22Rv1 (cell line): ENCODE measurements at regions not wholly inside any gene's neighbourhood (a gene's known extent, or its start where the extent isn't known, plus 50 kb on each side); places are given as distances from the start of the nearest gene placed in this dataset.

Source experiments
- H3K27ac ChIP-seq: fragments of 450-650 bp; 2 replicates; pipeline ENCODE4 v1.5.1; 2017
- ZFX ChIP-seq: fragments of 450-650 bp; IDR thresholded peaks from 2 replicates; pipeline ENCODE4 v1.6.1; 2017; ENCODE audit warnings: antibody characterized with exemption, borderline replicate concordance
- TF ChIP-seq, protein P1 (sequence below): fragments of 450-650 bp; IDR thresholded peaks from 2 replicates; pipeline ENCODE4 v1.5.1; 2017; ENCODE audit warnings: mild to moderate bottlenecking

DNA sequence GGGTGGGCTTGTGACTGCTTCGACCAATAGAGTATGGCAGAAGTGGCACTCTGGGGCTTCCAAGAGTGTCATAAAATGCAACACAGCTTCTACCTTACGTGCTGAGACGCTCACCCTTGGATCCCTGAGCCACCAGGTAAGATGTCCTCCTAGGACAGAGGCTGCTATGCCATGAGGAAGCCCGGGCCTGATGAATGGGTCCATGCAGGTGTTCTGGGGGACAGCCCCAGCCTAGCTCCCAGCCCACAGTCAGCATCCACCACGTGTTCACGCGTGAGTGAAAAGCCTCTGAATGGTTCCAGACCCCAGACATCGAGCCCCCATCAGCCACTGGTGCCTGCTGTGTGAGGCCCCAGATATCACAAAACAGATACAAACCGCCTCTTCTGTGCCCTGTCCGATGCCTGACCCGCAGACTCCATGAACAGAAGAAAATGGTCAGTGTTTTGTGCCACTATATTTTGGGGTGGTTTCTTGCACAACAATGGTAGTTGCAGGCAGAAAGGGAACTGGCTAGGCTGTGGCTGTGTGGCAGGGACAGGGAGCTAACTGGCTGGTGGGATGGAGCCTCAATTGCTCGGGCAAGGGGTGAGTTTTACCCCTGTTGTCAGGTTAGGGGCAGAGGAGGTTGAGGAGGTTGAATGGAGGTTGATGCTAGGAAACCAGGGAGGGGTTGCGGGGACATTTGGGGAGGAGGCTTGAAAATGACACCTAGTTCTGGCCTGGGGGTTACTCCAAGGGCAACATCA is 92.2 kb downstream of the LINGO1 start:
- H3K27ac ChIP-seq, result no peak overlapping the region
- TF ChIP-seq, protein P1, sequence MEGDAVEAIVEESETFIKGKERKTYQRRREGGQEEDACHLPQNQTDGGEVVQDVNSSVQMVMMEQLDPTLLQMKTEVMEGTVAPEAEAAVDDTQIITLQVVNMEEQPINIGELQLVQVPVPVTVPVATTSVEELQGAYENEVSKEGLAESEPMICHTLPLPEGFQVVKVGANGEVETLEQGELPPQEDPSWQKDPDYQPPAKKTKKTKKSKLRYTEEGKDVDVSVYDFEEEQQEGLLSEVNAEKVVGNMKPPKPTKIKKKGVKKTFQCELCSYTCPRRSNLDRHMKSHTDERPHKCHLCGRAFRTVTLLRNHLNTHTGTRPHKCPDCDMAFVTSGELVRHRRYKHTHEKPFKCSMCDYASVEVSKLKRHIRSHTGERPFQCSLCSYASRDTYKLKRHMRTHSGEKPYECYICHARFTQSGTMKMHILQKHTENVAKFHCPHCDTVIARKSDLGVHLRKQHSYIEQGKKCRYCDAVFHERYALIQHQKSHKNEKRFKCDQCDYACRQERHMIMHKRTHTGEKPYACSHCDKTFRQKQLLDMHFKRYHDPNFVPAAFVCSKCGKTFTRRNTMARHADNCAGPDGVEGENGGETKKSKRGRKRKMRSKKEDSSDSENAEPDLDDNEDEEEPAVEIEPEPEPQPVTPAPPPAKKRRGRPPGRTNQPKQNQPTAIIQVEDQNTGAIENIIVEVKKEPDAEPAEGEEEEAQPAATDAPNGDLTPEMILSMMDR, result no peak
- TF ChIP-seq ZFX, result no peak

DNA sequence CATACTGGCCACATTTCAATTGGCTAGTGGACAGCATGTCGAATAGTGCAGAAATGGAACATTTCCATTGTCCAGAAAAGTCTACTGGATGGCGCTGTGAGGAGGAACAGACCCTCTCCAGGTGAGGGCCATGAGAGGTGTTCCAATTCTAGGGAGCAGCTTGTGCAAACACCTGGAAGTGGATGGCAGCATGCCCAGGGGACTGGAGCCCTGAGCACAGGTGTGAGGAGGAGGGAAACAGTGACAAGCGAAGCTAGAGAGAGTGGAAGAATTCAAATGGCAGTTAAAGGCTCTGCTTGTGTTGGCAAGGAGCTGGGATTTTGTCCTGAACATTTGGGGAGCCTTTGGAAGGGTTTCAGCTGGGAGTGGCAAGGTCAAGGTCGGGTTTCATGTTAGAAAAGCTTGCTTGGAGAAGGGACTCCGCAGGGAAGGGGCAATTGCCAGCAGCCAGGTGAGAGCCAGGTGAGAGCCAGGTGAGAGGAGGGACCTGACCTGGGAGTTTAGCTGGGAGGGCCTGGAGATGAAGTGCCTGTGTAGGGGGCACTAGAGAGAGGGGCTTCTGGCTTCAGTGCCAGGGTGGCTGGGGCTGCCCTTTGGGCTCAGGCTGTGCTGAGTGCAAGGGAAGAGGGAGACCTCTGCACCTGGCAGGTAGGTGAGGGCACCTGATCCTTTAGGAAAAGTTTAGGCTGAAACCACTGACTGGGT is 93.8 kb downstream of the LINGO1 start:
- H3K27ac ChIP-seq, result no peak overlapping the region
- no peak for TF ChIP-seq ZFX
- TF ChIP-seq, protein P1, result no peak

DNA sequence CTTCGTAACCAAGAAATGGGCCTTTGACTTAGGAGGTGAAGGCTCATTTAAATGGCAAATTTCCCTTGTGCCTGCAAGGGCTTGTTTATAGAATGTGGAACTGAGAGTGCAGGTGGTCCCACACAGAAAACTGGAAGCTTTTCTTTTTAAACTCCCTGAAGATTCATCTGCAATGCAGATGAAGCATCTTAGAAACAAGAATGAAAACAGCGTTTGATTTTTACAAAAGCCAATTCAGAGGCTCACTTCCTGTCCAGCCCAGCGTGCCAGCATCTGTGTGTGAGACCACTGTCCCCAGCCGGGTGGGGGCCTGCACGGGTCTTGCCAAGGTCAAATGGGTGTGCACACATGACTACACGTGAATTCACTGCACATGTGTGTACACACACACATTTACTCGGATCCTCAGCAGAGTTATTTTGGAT is 94.7 kb downstream of the LINGO1 start:
- TF ChIP-seq, protein P1, result no peak
- TF ChIP-seq ZFX, result no peak

DNA sequence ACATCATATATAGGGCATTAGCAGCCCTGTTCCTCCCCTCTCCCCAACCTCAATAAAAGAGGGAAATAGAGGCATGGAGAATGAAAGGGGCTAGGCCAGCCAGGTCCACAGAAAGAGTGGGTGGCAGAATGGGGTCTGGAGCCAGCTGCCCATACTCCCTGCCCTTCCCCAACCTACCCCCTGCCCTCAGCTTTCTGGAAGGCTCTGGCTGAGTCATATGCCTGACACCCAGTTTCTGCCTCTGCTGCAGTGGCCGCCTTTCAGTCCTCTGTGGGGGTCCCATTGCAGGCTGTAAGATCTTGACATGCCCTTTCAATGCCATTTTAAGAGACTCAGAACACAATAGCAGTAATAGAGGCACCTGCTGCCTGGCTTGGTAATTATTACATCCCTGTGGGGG is 95.7 kb downstream of the LINGO1 start:
- no peak overlapping the region for H3K27ac ChIP-seq
- TF ChIP-seq ZFX, result no peak
- TF ChIP-seq, protein P1, result no peak

More for the DNA sequence above, 94.7 kb downstream of the LINGO1 start:
- no peak overlapping the region for H3K27ac ChIP-seq

DNA sequence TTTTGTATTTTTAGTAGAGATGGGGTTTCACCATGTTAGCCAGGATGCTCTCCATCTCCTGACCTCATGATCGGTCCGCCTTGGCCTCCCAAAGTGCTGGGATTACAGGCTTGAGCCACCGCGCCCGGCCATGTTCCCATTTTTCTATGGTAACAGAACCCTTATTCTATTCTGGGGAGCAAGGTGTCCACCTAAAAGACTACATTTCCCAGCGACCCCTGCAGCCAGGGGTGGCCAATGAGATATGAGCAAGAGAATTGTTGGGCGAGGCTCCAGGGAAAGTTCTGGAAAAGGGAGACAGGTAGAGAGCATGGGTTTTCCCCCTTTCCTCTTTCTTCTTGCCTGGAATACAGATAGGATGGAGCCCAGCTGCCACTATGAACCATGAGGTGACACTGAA is 96.9 kb downstream of the LINGO1 start:
- no peak for TF ChIP-seq ZFX
- TF ChIP-seq, protein P1, result no peak
- H3K27ac ChIP-seq, result no peak overlapping the region
